ENCODE measurements at regions not wholly inside any gene's neighbourhood (a gene's known extent, or its start where the extent isn't known, plus 50 kb on each side); places are given as distances from the start of the nearest gene placed in this dataset.
"Not testable (repeated sequence)": the region's sequence is repeated elsewhere in the genome, so short reads cannot be mapped to it uniquely, and the experiment has no call there.

GRCh38 chr7:135872861-135873260 lies 104.3 kb downstream of the MTPN start:
- DNase-seq; CTCF ChIA-PET; H3K4me3 Mint-ChIP-seq; H3K27ac Mint-ChIP-seq; intact Hi-C loops (cut with micrococcal nuclease); POLR2A ChIA-PET; H3K9me3 Mint-ChIP-seq; H3K4me1 Mint-ChIP-seq (ENCODE audit: low read depth); H3K27me3 Mint-ChIP-seq; H3K36me3 Mint-ChIP-seq: not testable (repeated sequence)

DNA sequence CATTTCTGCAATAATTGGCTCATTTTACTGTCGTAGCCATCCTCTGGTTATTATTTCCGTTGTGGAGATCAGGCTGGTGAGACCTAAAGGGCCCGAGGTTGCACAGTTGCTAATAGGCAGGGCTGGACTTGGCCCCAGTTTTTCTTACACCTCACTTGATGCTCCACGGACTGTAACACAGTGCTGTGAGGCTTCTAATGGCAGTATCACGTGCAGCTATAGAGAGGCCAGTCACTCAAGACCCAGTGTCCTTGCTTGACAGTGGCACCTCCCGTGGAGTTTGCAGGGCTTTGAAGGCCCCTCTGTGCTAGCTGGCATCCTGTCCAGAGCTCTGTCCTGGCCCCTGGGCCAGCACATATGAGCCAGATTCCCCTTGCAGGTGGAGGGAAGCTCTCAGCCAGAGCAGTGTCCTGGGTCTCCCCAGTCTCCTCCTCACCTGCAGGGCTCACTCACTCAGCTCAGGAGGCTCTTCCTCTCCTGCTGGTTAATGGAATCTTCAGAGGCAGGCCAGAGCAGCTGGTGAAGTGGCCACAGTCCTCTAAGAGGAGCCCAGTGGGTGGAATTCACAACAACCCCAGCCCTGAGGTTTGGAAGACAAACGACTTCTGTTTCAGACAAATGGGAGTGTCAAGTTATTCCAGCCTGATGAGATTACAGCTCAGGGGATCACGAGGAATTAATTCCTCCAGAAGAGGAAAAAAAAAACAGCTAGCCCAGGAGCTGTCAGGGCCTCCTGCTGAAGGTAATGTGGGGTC lies 114.2 kb upstream of the FAM180A start:
- ChIA-PET POLR2A (no interaction called here), CTCF (no interaction called here)
- Mint-ChIP-seq H3K4me3 (no peak overlapping the region), H3K9me3 (no peaks in the 10 kb centered on the region), H3K27ac (no peak overlapping the region), H3K36me3 (peaks cover 2% of the 10 kb centered on the region), H3K4me1 (ENCODE audit: low read depth) (no peaks in the 10 kb centered on the region), H3K27me3 (no peaks in the 10 kb centered on the region)
- no peak for DNase-seq
- intact Hi-C loops (cut with micrococcal nuclease): no loop called here

DNA sequence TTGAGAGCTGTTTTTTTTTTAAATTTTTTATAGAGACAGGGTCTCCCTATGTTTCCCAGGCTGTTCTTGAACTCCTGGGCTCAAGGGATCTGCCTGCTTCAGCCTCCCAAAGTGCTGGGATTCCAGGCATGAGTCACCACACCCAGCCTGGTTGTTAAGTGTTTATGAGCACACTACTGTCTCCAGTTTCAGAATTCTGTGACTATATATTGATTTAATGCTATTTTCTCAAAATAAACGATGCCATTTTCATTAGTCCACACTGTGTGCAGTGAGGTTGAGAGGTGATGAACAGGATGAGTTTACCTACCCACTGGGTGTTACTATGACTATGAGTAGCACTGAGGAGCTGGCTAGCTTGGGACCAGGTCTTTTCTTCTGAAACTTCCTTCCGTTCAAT lies 110.9 kb upstream of the FAM180A start:
- DNase-seq: no peak
- intact Hi-C loops (cut with micrococcal nuclease): no loop called here
- ChIA-PET POLR2A (no interaction called here), CTCF (no interaction called here)
- Mint-ChIP-seq H3K4me3 (no peak overlapping the region), H3K4me1 (ENCODE audit: low read depth) (peaks cover 4% of the 10 kb centered on the region), H3K27ac (no peak overlapping the region), H3K27me3 (no peaks in the 10 kb centered on the region), H3K36me3 (peaks cover 2% of the 10 kb centered on the region), H3K9me3 (no peaks in the 10 kb centered on the region)

GRCh38 chr7:135858851-135859250 lies 110.2 kb upstream of the FAM180A start:
- Mint-ChIP-seq H3K27me3 (no peaks in the 10 kb centered on the region), H3K36me3 (peaks cover 2% of the 10 kb centered on the region), H3K4me1 (ENCODE audit: low read depth) (peaks cover 4% of the 10 kb centered on the region), H3K27ac (no peak overlapping the region), H3K9me3 (no peaks in the 10 kb centered on the region), H3K4me3 (no peak overlapping the region)
- no peak for DNase-seq
- ChIA-PET POLR2A (no interaction called here), CTCF (no interaction called here)
- intact Hi-C loops (cut with micrococcal nuclease): no loop called here

GRCh38 chr7:135858379-135858778 lies 109.8 kb upstream of the FAM180A start:
- Mint-ChIP-seq H3K27ac (no peak overlapping the region), H3K4me1 (ENCODE audit: low read depth) (peaks cover 4% of the 10 kb centered on the region), H3K9me3 (no peaks in the 10 kb centered on the region), H3K27me3 (no peaks in the 10 kb centered on the region), H3K36me3 (peaks cover 2% of the 10 kb centered on the region), H3K4me3 (no peak overlapping the region)
- CTCF ChIA-PET: no interaction called here
- POLR2A ChIA-PET: no interaction called here
- no peak for DNase-seq
- intact Hi-C loops (cut with micrococcal nuclease): no loop called here

GRCh38 chr7:135857519-135858274 lies 109.1 kb upstream of the FAM180A start:
- POLR2A ChIA-PET: no interaction called here
- no peak for DNase-seq
- H3K27ac Mint-ChIP-seq: no peak overlapping the region
- H3K27me3 Mint-ChIP-seq: no peaks in the 10 kb centered on the region
- CTCF ChIA-PET: interaction anchor here (1.1 kb wide), 1 partner anchor 57 kb away, joined by 3 read pairs; no protein-coding TSS in a partner anchor
- peaks cover 2% of the 10 kb centered on the region for H3K36me3 Mint-ChIP-seq
- intact Hi-C loops (cut with micrococcal nuclease): no loop called here
- H3K9me3 Mint-ChIP-seq: no peaks in the 10 kb centered on the region
- no peak overlapping the region for H3K4me3 Mint-ChIP-seq
- peaks cover 4% of the 10 kb centered on the region for H3K4me1 Mint-ChIP-seq (ENCODE audit: low read depth)

DNA sequence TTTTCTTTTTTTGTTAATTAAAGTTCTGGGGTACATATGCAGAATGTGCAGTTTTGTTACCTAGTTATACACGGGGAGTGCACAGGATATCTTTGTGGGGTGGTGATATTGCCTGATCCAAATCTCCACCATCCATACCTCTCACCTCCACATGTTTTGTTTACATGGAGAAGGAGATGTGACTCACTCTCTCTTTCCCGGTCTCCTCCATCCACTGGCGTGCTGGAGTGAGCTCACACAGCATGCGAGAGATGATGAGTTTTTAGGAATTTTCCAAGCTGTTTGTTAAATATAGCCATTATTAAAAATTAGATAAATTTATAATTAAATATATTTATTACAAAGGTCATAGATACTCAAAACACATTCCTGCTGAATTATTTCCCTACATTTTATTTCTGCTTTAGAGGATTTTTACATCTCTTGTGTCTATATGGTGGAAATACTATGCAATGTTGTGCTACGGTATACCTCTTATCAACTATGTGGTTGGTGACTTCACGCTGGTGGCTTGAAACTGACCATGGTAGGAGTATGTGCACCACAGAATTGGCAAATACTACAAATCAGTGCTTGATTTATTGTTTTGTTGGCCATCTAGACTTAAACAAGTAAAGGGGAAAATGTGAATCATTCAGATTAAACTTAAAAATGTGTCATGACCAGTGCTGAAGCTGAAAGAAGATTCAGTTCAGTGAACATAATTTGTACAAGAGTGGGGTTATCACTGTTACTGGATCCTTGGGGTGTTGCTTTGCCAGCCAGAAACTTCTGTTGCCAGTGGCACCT lies 107.9 kb upstream of the FAM180A start:
- DNase-seq: no peak
- CTCF ChIA-PET: interaction anchor here (1.1 kb wide), 1 partner anchor 56 kb away, joined by 3 read pairs; no protein-coding TSS in a partner anchor
- H3K4me3 Mint-ChIP-seq: no peak overlapping the region

DNA sequence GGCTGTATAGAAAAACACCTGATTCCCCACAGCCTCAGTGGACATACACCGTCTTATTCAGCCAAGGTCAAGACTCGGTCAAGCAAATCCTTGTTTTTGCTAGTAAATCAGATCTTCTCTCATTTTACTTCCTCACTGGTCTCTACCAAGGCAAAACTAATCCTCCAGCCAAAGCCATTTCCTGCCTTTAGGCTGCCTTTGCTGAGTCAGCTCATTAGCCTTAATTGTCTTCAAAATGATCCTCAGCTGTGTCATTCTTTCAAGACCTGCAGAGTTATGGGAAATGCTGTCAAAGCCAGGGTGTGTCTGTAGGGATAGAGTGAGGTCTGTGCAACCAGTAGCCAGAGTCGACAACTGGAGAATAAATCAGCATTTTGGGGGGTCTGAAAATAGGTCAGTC lies 107.2 kb upstream of the FAM180A start:
- DNase-seq: no peak
- intact Hi-C loops (cut with micrococcal nuclease): no loop called here
- ChIA-PET CTCF (no interaction called here), POLR2A (no interaction called here)
- no peak overlapping the region for H3K4me3 Mint-ChIP-seq
- H3K9me3 Mint-ChIP-seq: no peaks in the 10 kb centered on the region
- H3K27ac Mint-ChIP-seq: no peak overlapping the region
- no peaks in the 10 kb centered on the region for H3K27me3 Mint-ChIP-seq
- peaks cover 4% of the 10 kb centered on the region for H3K4me1 Mint-ChIP-seq (ENCODE audit: low read depth)
- H3K36me3 Mint-ChIP-seq: peaks cover 2% of the 10 kb centered on the region

More for the DNA sequence above, 107.9 kb upstream of the FAM180A start:
- POLR2A ChIA-PET: no interaction called here
- Mint-ChIP-seq H3K36me3 (peaks cover 2% of the 10 kb centered on the region), H3K9me3 (no peaks in the 10 kb centered on the region), H3K27me3 (no peaks in the 10 kb centered on the region), H3K27ac (no peak overlapping the region), H3K4me1 (ENCODE audit: low read depth) (peaks cover 4% of the 10 kb centered on the region)
- intact Hi-C loops (cut with micrococcal nuclease): no loop called here

GRCh38 chr7:135853499-135853898 lies 104.9 kb upstream of the FAM180A start:
- H3K4me3 Mint-ChIP-seq: no peak overlapping the region

DNA sequence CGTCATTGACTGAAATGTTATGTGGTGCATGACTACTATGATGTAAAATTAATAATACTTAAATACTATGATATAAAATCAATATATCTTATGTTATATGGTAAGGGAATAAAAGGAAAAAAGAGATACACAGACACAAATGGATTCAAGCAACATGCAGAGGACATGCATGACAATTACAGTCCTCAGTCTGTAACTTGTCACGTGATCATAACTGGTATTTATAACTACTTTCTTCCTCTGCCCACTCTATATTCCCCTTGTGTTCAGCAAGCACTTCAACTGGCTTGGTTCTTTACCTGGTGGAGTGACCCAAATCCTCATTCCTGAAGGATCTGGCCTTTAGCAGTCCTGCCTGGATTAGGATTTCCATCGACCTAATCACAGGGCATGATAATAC lies 104.4 kb upstream of the FAM180A start:
- ChIA-PET POLR2A (no interaction called here), CTCF (no interaction called here)
- Mint-ChIP-seq H3K36me3 (no peaks in the 10 kb centered on the region), H3K27ac (no peak overlapping the region), H3K9me3 (no peaks in the 10 kb centered on the region), H3K27me3 (no peaks in the 10 kb centered on the region), H3K4me3 (no peak overlapping the region), H3K4me1 (ENCODE audit: low read depth) (peaks cover 4% of the 10 kb centered on the region)
- no peak for DNase-seq
- intact Hi-C loops (cut with micrococcal nuclease): no loop called here

More at GRCh38 chr7:135853499-135853898, 104.9 kb upstream of the FAM180A start:
- H3K27ac Mint-ChIP-seq: no peak overlapping the region
- intact Hi-C loops (cut with micrococcal nuclease): no loop called here
- no peaks in the 10 kb centered on the region for H3K9me3 Mint-ChIP-seq
- DNase-seq: no peak
- peaks cover 4% of the 10 kb centered on the region for H3K4me1 Mint-ChIP-seq (ENCODE audit: low read depth)
- POLR2A ChIA-PET: no interaction called here
- no peaks in the 10 kb centered on the region for H3K36me3 Mint-ChIP-seq
- H3K27me3 Mint-ChIP-seq: no peaks in the 10 kb centered on the region
- CTCF ChIA-PET: interaction anchor here (0.6 kb wide), 1 partner anchor 56 kb away, joined by 3 read pairs; no protein-coding TSS in a partner anchor

- intact Hi-C loops (cut with micrococcal nuclease): no loop called here
- Mint-ChIP-seq H3K4me1 (ENCODE audit: low read depth) (peaks cover 9% of the 10 kb centered on the region), H3K36me3 (no peaks in the 10 kb centered on the region), H3K27ac (no peak overlapping the region), H3K4me3 (no peak overlapping the region), H3K9me3 (no peaks in the 10 kb centered on the region), H3K27me3 (peaks cover 3% of the 10 kb centered on the region)
- ChIA-PET POLR2A (no interaction called here), CTCF (no interaction called here)
- no peak for DNase-seq
These were observed 98.6 kb upstream of the FAM180A start for GRCh38 chr7:135847242-135847641.

DNA sequence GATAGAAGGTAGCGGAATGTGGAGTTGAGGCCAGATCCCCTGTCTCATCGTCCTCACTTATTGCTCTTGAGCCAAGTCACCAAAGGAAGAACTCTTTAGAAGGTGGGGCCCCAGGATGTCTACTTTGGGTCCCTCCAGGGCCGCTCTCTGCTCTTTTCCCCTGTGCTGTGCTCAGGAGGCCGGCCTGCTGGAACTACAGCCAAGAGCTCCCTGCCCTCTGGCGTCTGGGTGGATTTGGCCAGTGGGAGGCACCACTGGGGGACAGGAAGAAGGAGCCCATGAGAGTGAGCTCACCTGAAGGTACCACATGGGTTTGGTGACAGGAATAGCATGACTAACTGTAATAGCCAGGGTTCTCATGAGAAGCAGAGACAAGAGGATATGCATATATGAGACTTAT lies 97.7 kb upstream of the FAM180A start:
- Mint-ChIP-seq H3K36me3 (no peaks in the 10 kb centered on the region), H3K9me3 (no peaks in the 10 kb centered on the region), H3K27ac (no peak overlapping the region), H3K4me3 (no peak overlapping the region), H3K4me1 (ENCODE audit: low read depth) (peaks cover 9% of the 10 kb centered on the region), H3K27me3 (peaks cover 3% of the 10 kb centered on the region)
- CTCF ChIA-PET: interaction anchor here (0.6 kb wide), 1 partner anchor 45 kb away, joined by 4 read pairs; no protein-coding TSS in a partner anchor
- DNase-seq: no peak
- POLR2A ChIA-PET: no interaction called here
- intact Hi-C loops (cut with micrococcal nuclease): no loop called here

Measured in activated CD4-positive, alpha-beta memory T cell treated with anti-CD3 and anti-CD28 coated beads for 36 hours (primary cell).